ENCODE measurements at regions not wholly inside any gene's neighbourhood (a gene's known extent, or its start where the extent isn't known, plus 50 kb on each side); places are given as distances from the start of the nearest gene placed in this dataset.
"Not testable (repeated sequence)": the region's sequence is repeated elsewhere in the genome, so short reads cannot be mapped to it uniquely, and the experiment has no call there.

GRCh38 chr1:239112101-239112935 lies 274.1 kb upstream of the CHRM3 start:
- no peak for DNase-seq (ENCODE audit: low read depth, low spot score)

- DNase-seq (ENCODE audit: low read depth, low spot score), result no peak
Observed at GRCh38 chr1:239107676-239108075, 278.7 kb upstream of the CHRM3 start.

GRCh38 chr1:239106689-239107088 lies 279.7 kb upstream of the CHRM3 start:
- not testable (repeated sequence) for DNase-seq (ENCODE audit: low read depth, low spot score)

GRCh38 chr1:239098400-239099037 lies 287.8 kb upstream of the CHRM3 start:
- DNase-seq (ENCODE audit: low read depth, low spot score), result no peak

- DNase-seq (ENCODE audit: low read depth, low spot score), result no peak
Observed at GRCh38 chr1:239091537-239091936, 294.8 kb upstream of the CHRM3 start.

GRCh38 chr1:239084459-239085080 lies 301.8 kb upstream of the CHRM3 start:
- no peak for DNase-seq (ENCODE audit: low read depth, low spot score)

GRCh38 chr1:239081947-239082346 lies 304.4 kb upstream of the CHRM3 start:
- DNase-seq (ENCODE audit: low read depth, low spot score), result not testable (repeated sequence)

- DNase-seq (ENCODE audit: low read depth, low spot score), result no peak
Observed at GRCh38 chr1:239067480-239067879, 318.9 kb upstream of the CHRM3 start.

GRCh38 chr1:239067058-239067457 lies 319.3 kb upstream of the CHRM3 start:
- DNase-seq (ENCODE audit: low read depth, low spot score), result no peak

- no peak for DNase-seq (ENCODE audit: low read depth, low spot score)
Observed at GRCh38 chr1:239061770-239062169, 324.6 kb upstream of the CHRM3 start.

GRCh38 chr1:239058190-239058589 lies 328.2 kb upstream of the CHRM3 start:
- DNase-seq (ENCODE audit: low read depth, low spot score), result no peak

- DNase-seq (ENCODE audit: low read depth, low spot score), result no peak
Observed at GRCh38 chr1:239056940-239057339, 329.4 kb upstream of the CHRM3 start.

GRCh38 chr1:239053279-239053678 lies 333.1 kb upstream of the CHRM3 start:
- DNase-seq (ENCODE audit: low read depth, low spot score), result no peak

- DNase-seq (ENCODE audit: low read depth, low spot score), result no peak
Observed at GRCh38 chr1:239049571-239049970, 336.8 kb upstream of the CHRM3 start.

GRCh38 chr1:239044829-239045228 lies 341.5 kb upstream of the CHRM3 start:
- no peak for DNase-seq (ENCODE audit: low read depth, low spot score)

GRCh38 chr1:239040523-239040922 lies 345.8 kb upstream of the CHRM3 start:
- DNase-seq (ENCODE audit: low read depth, low spot score), result no peak

GRCh38 chr1:239031310-239031709 lies 355.1 kb upstream of the CHRM3 start:
- DNase-seq (ENCODE audit: low read depth, low spot score), result no peak

- no peak for DNase-seq (ENCODE audit: low read depth, low spot score)
Observed at GRCh38 chr1:239025997-239026694, 360.2 kb upstream of the CHRM3 start.

- DNase-seq (ENCODE audit: low read depth, low spot score), result no peak
Observed at GRCh38 chr1:239025223-239025622, 361.1 kb upstream of the CHRM3 start.

GRCh38 chr1:239023732-239024360 lies 362.5 kb upstream of the CHRM3 start:
- no peak for DNase-seq (ENCODE audit: low read depth, low spot score)

GRCh38 chr1:239016337-239016736 lies 370.0 kb upstream of the CHRM3 start:
- no peak for DNase-seq (ENCODE audit: low read depth, low spot score)

- no peak for DNase-seq (ENCODE audit: low read depth, low spot score)
Observed at GRCh38 chr1:239011382-239011781, 375.0 kb upstream of the CHRM3 start.

Data from brain pericyte (primary cell).